Uterus (tissue), 2 donors: ENCODE measurements at regions not wholly inside any gene's neighbourhood (a gene's known extent, or its start where the extent isn't known, plus 50 kb on each side); places are given as distances from the start of the nearest gene placed in this dataset.

Source experiments
- CTCF ChIP-seq, 4 experiments: fragments of 200-600 bp in 2 of 4; fragments of 450-650 bp in 2 of 4; sonication (generic) in 2 of 4; IDR thresholded peaks; one replicate each; pipeline ENCODE4 v1.5.1; 2016 to 2019; ENCODE audit warnings: antibody characterized with exemption in 4 of 4, mild to moderate bottlenecking in 2 of 4, moderate library complexity in 1 of 4
- POLR2A ChIP-seq, 2 donors: fragments of 450-650 bp; IDR thresholded peaks; one replicate each; pipeline ENCODE4 v1.6.1; 2016; ENCODE audit warnings: antibody characterized with exemption in 2 of 2, mild to moderate bottlenecking in 1 of 2, moderate library complexity in 1 of 2

GRCh38 chr7:68550027-68550426, 1048.2 kb upstream of the AUTS2 start:
- no peak for TF ChIP-seq CTCF (IDR thresholded peaks at IDR 0.05)
- no peak for TF ChIP-seq POLR2A (IDR thresholded peaks at IDR 0.05)
